HG03378 (cell line): ENCODE measurements at regions not wholly inside any gene's neighbourhood (a gene's known extent, or its start where the extent isn't known, plus 50 kb on each side); places are given as distances from the start of the nearest gene placed in this dataset.
"Not testable (repeated sequence)": the region's sequence is repeated elsewhere in the genome, so short reads cannot be mapped to it uniquely, and the experiment has no call there.

Experiments
- ATAC-seq: cut with Tn5 transposase; IDR thresholded peaks from one replicate; pipeline ENCODE4 v1.9.1; 2021; ENCODE audit warnings: mild to moderate bottlenecking, moderate library complexity; ENCODE audit not compliant: unreplicated experiment

DNA sequence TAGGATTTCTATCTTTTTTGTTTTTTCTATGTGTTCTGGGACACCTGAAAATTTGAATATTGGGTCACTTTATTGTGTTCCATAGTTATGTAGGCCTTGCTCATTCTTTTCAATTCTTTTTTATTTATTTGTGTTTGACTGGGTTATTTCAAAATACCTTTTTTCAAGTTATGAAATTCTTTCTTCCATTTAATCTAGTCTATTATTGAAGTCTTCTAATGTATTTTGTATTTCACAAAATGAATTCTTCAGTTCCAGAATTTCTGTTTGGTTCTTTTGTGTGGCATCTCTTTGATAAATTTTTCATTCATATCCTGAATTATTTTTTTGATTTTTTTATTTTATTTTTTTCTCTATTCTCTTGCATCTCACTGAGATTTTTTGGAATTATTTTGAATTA lies 628.8 kb downstream of the NR2F1-AS1 start:
- ATAC-seq = no peak

DNA sequence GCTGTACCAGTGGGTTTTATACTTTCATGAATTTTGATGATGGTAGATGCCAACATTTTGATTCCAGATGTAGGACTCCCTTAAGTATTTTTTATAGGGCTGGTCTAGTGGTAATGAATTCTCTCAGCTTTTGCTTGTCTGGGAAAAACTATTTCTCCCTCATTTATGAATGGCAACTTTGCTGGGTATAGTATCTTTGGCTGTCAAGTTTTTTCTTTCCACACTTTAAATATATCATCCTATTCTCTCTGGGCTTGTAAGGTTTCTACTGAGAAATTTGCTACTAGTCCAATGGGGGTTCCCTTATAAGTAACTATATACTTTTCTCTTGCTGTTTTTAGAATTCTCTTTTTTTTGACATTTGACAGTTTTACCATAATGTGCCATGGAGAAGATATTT lies 629.3 kb downstream of the NR2F1-AS1 start:
- ATAC-seq = no peak

DNA sequence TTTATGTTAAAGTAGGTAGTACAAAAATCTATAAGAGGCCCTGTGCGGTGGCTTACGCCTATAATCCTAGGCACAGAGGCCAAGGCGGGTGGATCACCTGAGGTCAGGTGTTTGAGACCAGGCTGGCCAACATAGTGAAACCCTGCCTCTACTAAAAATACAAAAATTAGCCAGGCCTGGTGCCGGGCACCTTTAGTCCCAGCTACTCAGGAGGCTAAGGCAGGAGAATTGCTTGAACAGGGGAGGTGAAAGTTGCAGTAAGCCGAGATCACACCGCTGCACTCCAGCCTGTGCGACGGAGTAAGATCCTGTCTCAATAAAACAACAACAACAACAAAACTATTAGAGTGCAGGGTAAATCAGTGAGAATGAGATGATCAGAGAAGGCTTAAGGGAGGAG lies 634.5 kb downstream of the NR2F1-AS1 start:
- no peak for ATAC-seq

DNA sequence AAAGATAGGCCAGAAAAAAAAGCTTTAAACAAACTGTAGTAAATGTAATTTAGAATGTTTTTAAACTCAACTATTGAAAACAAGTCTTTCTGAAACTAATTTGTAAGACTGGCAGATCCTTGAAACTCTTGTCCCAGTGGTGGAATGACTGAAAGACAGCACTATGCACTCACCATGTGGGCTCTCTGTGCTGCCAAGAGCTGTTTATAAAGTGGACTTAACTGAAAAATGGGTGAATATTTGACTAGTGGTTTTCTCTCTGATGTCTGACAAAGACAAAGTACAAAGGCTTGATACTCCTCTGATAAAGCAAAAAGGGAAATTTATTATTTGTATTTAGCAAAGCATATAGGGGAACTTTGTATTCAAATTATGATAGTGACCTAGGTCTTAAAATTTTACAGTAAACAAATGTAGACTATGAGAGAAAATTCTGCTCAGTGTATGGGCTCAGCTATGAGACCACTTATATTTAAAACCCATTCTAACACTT lies 635.4 kb downstream of the NR2F1-AS1 start:
- ATAC-seq = peak; percentile 68

DNA sequence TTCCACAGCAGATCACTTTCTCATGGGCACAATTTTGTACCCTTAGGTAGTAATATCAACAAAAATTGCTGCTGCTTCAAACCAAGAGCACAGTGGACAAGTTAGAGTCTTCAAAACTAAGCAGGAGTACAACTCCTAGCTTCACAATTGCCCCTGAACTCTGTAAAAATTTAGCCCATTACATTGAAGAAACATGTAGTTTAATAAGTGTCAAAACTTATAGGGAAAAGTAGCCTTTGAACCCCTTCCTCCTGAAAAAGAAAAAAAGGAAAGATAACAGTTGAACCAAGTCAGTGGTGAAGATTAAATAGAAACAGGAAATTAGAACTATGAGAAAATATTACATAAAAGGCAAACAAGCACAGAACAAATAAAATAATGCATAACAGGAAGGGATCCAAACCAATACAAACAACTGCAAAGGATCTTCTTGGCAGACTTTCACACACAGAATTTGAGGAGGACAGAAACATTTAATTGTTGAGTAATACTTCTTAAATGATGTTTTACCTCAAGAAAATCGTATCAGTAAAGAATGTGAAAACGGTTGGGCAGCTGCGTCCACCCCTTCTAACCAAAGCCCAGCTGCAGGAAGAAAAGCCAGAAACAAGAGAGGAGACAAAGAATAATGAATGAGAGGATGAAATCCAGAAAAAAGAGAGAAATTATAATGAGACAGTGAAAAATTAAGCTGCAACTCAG lies 636.0 kb downstream of the NR2F1-AS1 start:
- ATAC-seq = no peak

DNA sequence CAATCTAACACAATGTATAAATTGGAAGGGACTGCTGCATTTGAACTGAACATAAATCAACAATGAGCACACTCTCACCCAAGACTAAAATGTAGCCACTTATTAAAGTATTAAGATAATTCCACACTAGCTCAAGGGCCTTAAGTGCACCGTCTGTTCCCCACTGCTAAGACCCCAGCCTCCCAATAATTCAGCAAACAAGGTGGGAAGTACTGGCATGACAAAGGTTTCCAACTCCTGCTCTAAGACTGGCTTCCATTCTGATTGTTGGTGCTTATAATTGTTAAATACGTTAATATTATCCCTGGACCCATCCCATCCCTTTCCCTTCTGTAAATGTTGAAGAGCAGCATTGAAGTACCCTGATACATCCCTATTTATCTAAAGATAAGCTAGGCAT lies 636.7 kb downstream of the NR2F1-AS1 start:
- no peak for ATAC-seq

DNA sequence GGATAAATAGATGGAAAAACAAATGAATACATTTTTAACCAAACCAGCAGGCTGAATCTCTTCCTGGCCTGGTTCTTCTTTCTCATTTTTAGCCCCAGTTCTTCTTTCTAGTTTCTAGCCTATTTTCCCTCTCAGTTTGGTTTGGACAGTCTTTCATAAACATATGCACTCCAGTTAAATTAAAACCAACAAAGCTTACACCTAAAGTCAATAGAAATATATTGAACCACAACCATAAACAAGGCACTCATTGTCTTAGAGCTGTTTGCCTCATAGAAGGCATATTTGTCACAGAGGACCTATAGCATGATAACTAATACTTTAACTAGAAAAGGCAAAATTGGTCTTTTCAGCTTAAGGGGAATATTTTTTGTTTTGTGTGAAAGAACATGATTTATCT lies 638.3 kb downstream of the NR2F1-AS1 start:
- no peak for ATAC-seq

DNA sequence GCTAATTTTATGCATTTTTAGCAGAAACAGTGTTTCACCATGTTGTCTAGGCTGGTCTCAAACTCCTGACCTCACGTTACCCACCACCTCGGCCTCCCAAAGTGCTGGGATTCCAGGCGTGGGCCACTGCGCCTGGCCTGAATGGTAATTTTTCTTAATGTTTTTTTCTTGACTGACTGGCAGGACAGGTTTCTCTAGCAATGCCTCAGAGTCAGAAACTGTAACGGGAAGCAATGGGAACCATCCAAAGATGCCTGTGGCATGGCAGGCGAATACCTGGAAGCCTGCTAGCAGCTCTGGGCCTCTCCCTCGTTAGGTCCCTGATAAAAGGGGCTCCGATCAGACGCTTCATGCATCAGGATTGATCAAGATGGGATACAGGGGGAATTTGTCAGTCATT lies 639.2 kb downstream of the NR2F1-AS1 start:
- no peak for ATAC-seq

DNA sequence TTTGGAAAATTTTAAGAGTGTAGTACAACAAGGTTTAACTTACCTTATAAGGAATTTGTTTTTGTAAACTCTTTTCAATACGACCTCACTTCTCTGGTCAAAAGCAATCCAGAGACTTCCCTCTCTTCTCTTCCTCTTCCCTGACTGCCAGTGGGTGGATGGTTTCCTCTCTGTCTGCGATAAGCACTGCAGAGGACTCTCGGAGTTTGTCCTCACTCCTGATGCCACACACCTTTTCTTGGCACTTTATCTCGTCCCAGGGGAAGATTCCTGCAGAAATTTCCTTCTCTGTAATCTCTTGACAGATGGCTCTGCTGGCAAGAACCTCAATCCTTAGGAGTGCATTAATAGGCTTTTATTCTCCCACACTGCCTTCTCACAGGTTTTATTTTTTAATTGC lies 641.6 kb downstream of the NR2F1-AS1 start:
- no peak for ATAC-seq

DNA sequence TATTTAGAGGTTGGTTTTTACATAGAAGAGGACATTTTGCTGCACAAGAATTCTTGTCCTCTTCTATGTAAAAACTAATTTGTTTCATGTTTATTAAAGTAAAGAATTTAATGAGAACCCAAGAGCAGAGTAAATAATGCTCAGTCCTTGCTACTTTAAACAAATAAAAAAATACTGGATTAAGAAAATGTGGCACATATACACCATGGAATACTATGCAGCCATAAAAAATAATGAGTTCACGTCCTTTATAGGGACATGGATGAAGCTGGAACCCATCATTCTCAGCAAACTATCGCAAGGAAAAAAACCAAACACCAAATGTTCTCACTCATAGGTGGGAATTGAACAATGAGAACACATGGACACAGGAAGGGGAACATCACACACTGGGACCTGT lies 643.6 kb downstream of the NR2F1-AS1 start:
- not testable (repeated sequence) for ATAC-seq

DNA sequence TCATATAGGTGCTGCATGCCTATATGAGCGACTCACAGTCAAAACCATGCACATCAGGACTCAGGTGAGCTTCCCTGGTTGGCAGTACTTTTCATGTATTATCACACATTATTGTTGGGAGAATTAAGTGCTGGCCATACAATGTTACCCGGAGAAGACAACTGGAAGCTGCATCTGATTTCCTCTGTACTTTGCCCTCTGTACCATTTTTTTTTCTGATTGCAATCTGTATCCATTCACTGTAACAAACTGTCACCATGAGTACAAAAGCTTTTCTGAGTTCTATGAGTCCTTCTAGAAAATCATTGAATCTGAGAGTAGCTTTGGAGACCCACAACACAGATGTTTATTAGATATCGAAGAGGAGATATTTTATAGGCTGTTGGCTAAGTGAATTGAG lies 651.0 kb downstream of the NR2F1-AS1 start:
- no peak for ATAC-seq

DNA sequence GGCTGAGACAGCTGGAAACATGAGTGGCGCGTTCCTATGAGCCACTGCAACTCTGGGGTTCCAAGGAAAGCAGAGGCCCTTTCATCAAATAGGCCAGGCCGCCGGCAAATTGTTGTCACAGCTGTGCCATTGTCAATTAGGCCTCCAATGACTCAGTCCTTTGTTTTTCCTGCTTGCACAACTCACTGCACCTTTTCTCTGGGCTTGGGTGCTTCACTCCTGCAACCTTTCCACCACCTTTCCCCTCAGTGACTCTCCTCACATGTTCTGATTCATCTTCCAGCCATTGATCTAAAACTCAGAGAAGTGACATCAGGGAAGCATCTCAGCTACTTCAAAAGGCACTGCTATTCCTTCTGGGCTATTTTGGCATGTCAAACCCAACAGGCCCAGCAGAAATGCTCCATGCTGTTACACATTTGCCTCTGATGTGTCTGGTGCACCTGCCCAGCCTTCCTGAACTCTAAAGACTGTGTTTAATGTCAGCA lies 653.7 kb downstream of the NR2F1-AS1 start:
- no peak for ATAC-seq

DNA sequence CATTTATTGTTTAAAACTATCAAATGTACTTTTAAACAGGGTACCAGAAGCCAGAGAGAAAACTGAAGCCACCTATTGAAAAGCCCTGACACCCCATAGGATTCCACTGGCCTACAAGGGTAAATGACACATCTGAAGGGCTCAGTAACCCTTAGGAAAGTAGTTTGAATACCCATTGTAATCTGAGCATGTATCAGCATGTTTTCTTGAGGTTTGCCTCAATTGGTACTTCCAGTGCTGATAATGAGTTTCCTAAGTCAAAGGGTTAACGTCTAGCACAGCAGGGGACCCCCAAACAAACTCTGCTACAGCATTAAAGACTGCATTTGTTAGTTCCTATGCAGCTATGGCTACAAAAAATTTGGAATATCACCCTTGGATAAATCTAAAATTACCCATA lies 657.1 kb downstream of the NR2F1-AS1 start:
- ATAC-seq = no peak

DNA sequence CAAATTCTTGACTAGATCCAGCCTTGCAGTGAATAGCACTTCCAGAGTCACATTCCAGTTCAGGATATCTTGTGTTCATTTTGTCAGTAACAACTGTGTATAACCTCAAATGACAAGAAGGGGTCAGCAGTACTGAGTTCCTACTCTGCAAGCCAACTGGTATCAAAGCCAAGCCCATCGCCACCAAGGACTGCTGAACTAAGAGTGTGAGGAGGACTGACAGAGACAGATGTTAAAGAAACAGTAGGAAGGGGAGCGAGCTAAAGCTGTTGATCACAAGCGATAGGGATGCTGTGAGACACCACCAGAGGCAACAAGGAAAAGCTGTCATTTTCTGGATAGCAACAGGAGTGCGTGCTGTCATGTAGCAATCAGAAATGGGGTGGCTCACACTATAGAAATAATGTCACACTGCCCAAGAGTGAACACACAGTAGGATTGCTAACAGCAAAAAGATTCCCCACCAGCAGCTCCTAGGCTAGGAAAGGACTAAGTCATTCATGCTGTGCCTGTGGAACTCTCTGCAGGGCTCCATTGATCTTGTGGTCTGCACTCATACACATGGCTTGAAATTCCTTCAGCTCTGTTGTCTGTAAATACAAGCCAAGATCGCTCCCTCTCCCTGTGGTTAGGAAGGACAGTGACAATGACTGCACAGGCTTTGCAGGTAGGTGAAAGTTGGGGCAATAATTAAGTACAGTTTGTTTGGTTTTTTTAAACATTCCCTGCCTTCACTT lies 658.6 kb downstream of the NR2F1-AS1 start:
- ATAC-seq = no peak

DNA sequence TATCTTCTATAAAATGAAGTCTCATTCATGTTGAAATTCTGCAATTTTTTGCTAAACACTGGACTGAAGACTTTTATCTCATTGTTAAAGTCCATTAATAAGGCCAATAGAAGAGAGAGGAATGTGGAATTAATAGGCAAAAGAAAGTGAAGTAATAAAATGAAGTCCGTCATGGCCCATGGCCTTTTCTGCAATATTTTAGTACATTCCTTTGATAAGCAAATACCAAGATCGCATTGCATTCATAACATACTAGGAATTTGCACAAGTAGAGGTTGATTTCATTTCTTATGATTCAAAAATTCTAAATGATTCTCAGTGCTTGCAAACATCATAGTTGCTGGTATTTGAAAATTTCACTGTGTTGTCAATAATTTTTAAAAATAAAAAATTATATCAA lies 664.0 kb downstream of the NR2F1-AS1 start:
- ATAC-seq = no peak

DNA sequence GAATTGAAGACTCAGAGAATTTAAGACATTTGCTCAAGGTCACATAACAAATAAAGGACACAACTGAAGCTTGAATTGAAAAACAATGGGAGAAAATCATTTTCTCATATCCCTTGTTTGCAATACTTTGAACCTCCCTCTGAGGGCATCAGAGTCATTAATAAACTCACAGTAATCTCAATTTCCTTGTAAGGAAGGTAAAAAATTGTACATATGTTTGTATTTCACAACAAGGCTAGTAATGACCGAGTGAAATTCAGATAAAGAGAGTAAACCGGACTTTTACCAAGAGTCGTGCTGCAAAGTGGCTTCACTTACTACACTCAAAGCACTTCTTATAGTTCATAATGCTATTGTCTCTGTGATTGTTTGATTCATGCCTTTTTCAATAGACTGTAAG lies 665.0 kb downstream of the NR2F1-AS1 start:
- ATAC-seq = no peak

DNA sequence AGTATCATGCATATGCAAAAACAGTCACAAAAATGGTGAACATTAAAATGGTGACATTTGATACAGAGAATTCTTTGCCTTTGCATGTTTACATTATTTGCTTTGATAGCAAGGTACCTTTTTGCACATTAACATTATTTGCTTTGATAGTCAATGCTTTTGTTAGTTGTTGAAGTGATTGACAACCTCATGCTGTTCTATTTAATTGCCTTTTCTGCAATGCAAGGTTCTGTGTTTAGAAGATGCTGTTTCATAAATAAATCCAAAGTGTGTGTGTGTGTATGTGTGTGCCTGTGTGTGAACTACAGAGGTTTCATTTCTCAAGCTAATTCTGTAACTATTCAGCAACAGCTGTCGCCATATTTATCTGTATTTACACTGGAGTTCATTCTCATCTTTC lies 668.7 kb downstream of the NR2F1-AS1 start:
- ATAC-seq = no peak

DNA sequence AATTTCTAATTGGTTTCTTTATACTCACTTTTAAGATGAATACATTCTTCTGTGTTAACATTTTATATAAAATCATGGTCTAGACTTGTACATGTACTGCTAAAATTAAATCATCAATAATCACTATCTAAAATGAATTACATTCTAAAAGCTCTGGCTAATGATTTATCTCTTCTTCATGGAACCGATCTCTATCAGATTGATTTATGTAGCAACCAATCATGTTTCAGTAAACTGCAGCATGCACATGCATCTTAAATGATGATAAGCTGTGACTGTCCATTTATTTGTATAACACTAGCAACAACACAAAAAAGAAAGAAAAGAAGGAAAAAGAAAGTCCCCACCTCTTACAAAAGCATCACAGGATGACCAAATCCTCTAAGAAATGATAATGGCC lies 669.2 kb downstream of the NR2F1-AS1 start:
- ATAC-seq = no peak

DNA sequence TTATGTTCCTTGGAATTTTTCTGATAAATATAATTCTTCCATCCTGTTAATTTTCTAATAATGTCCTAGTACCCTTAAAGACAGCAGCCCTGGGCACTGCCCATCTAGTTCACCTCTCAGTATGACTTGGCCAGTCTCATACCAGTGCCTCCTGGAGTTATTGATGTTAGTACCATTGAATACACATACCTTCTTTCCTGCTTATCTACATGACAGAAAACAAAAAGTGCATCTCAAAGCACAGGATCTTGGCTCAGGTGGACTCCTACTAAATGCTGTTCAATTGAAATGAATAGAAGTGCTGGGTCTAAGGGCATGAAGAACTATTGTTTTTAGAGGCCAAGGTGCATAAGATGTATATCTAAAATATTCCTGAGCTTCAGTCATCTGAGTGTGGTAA lies 669.7 kb downstream of the NR2F1-AS1 start:
- no peak for ATAC-seq

DNA sequence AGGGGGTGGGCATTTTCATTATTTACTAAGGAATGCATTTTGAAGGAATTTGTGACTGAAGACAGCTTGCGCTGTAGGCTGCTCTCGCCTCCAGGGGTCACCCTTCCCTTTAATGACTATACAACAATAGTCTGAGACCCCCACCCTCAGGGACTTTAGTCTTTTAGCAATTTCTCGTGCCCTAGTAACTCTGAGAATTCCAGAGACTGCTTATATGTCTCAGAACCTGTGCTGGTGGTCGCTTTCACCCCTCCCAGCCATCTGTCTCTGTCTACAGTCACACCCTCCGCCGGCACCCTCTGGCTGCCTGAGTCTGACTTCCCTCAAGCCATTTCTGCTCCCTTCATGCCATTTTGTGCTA lies 671.4 kb downstream of the NR2F1-AS1 start:
- ATAC-seq = no peak

DNA sequence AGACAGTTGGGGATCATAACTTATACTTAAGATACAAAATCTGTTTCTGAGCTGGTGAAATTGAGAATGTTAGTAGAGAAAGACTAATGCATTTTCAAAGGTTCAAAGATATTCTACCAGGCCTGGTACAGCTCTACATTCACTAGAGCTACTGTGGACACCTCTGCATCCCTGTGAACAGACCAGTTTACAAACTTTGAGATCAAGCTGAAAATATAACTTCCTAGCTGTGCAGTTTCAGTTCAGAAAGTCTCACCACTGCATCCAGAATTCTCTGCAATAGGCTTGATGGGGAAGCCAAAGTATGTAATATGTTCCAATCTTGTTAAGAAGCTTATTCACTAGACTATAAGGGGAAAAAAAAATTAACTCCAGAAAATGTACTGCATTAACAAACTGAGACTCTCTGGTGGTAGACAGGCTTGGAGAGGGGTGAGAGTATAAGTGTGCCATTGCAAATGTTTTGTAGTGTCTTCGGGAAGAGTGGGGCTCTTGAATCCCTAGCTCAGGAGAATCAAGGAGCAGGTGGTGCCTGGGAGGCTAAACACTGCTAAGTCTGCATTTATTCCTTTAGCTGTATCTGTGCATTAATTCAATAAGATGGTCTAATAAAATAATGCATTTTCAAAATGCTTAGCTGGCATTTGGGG lies 671.9 kb downstream of the NR2F1-AS1 start:
- no peak for ATAC-seq
